ENCODE measurements at regions not wholly inside any gene's neighbourhood (a gene's known extent, or its start where the extent isn't known, plus 50 kb on each side); places are given as distances from the start of the nearest gene placed in this dataset.

DNA sequence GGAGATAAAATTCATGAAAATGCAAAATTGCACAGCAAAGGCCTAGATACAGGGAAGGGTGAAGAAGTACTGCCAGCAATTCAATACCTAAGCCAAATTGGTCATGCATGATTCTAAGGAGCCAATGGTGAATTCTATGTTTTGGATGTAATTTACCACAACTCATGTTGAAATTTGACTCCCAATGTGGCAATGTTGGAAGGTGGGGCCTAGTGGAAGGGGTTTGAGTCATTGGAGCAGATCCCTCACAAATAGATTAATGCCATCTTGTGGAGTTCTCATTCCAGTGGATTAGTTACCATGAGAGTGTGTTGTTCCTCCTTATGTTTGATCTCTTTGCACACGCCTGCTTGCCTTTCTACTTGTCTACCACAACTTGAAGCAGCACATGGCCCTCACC is 194.0 kb upstream of the ALG10 start:
- no peak for TF ChIP-seq EP300 (IDR thresholded peaks at IDR 0.05)
- no peak for TF ChIP-seq POLR2AphosphoS5 (IDR thresholded peaks at IDR 0.05)
- TF ChIP-seq POLR2A (IDR thresholded peaks at IDR 0.05; ENCODE audit: low read depth), result no peak
- TF ChIP-seq, protein P1, sequence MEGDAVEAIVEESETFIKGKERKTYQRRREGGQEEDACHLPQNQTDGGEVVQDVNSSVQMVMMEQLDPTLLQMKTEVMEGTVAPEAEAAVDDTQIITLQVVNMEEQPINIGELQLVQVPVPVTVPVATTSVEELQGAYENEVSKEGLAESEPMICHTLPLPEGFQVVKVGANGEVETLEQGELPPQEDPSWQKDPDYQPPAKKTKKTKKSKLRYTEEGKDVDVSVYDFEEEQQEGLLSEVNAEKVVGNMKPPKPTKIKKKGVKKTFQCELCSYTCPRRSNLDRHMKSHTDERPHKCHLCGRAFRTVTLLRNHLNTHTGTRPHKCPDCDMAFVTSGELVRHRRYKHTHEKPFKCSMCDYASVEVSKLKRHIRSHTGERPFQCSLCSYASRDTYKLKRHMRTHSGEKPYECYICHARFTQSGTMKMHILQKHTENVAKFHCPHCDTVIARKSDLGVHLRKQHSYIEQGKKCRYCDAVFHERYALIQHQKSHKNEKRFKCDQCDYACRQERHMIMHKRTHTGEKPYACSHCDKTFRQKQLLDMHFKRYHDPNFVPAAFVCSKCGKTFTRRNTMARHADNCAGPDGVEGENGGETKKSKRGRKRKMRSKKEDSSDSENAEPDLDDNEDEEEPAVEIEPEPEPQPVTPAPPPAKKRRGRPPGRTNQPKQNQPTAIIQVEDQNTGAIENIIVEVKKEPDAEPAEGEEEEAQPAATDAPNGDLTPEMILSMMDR (IDR thresholded peaks at IDR 0.05), result no peak
- intact Hi-C loops (cut with DNase I), result no loop called here
- H3K27ac ChIP-seq (replicated peaks in 1 of 4), result no peak overlapping the region
- no peaks in the 10 kb centered on the region for H3K27me3 ChIP-seq
- H3K36me3 ChIP-seq, result no peaks in the 10 kb centered on the region
- H3K9me3 ChIP-seq, result no peaks in the 10 kb centered on the region
- 87% methylated on average over 1 of the region's 1 CpG for WGBS
- no peak overlapping the region for H3K4me3 ChIP-seq
- no peak for DNase-seq (ENCODE audit: extremely low spot score)
- no peaks in the 10 kb centered on the region for H3K4me1 ChIP-seq

DNA sequence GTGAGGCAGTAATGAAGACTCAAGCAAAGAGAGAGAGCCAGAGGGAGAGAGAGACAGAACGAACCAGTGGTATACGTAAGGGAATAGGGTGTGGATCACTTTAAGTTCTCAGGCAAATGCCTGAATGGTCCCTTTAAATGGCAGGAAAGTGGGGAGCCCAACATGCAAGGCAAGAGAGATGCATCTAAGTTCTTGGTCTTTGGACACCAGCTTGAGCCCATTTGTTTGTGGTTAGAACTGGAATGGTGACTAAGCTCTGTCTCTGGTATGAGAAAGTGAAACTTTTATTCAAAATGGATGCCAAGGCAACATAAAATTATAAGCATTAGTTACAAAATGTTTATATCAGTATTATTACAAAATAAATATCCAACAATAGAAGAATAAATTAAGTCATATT is 192.2 kb upstream of the ALG10 start:
- intact Hi-C loops (cut with DNase I), result no loop called here
- no peak overlapping the region for H3K4me3 ChIP-seq
- no peaks in the 10 kb centered on the region for H3K36me3 ChIP-seq
- no peaks in the 10 kb centered on the region for H3K9me3 ChIP-seq
- no peak for DNase-seq (ENCODE audit: extremely low spot score)
- H3K27ac ChIP-seq (replicated peaks in 1 of 4), result no peak overlapping the region
- no peaks in the 10 kb centered on the region for H3K4me1 ChIP-seq
- 66% methylated on average over 2 of the region's 2 CpGs for WGBS
- TF ChIP-seq, protein P1 (IDR thresholded peaks at IDR 0.05), result no peak
- TF ChIP-seq POLR2AphosphoS5 (IDR thresholded peaks at IDR 0.05), result no peak
- no peak for TF ChIP-seq EP300 (IDR thresholded peaks at IDR 0.05)
- no peak for TF ChIP-seq POLR2A (IDR thresholded peaks at IDR 0.05; ENCODE audit: low read depth)
- H3K27me3 ChIP-seq, result no peaks in the 10 kb centered on the region

DNA sequence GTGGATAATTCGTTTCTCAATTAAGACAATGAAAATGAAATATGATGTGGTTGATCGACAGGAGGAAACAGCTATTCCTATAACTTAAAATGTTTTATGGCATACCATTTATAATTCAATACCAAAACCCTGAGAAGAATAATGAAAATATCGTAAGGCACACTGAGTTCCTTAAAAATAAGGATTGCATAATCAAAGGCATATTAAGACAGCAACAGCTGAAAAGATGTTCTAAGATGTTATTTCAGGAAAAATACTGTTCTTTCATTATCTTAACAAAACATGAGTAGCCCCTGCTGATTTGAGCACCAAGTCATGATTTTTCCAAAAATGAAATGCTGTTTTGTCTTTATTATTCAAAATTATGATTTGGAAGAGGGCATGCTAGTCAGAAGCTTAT is 189.4 kb upstream of the ALG10 start:
- DNase-seq (ENCODE audit: extremely low spot score), result no peak
- 76% methylated on average over 3 of the region's 3 CpGs for WGBS
- TF ChIP-seq POLR2AphosphoS5 (IDR thresholded peaks at IDR 0.05), result no peak
- TF ChIP-seq, protein P1 (IDR thresholded peaks at IDR 0.05), result no peak
- TF ChIP-seq EP300 (IDR thresholded peaks at IDR 0.05), result no peak
- TF ChIP-seq POLR2A (IDR thresholded peaks at IDR 0.05; ENCODE audit: low read depth), result no peak
- no peak overlapping the region for H3K27ac ChIP-seq (replicated peaks in 1 of 4)
- H3K4me3 ChIP-seq, result no peak overlapping the region
- H3K4me1 ChIP-seq, result no peaks in the 10 kb centered on the region
- intact Hi-C loops (cut with DNase I), result no loop called here
- no peaks in the 10 kb centered on the region for H3K9me3 ChIP-seq
- H3K27me3 ChIP-seq, result no peaks in the 10 kb centered on the region
- no peaks in the 10 kb centered on the region for H3K36me3 ChIP-seq

DNA sequence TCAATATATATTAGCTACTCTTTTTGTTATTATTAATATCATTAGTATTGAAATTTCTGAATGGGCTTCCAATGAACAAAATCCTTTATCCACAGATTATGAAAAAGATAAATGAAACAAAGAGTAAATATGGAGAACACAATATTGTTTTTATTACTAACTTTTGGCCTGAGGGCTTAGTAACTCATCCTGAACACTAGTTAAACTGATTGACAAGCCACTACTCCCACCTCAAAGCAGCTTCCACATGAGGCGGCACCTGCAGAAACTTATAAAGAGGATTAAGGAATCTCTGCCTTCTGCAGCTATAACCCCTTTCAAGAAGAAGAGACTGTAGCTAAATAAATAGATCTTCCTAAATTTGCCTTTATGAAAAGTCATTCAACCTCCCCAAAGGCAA is 187.6 kb upstream of the ALG10 start:
- TF ChIP-seq, protein P1 (IDR thresholded peaks at IDR 0.05), result no peak
- TF ChIP-seq POLR2A (IDR thresholded peaks at IDR 0.05; ENCODE audit: low read depth) (no peak), EP300 (IDR thresholded peaks at IDR 0.05) (no peak), POLR2AphosphoS5 (IDR thresholded peaks at IDR 0.05) (no peak)
- Histone ChIP-seq H3K27me3 (no peaks in the 10 kb centered on the region), H3K4me3 (no peak overlapping the region), H3K36me3 (no peaks in the 10 kb centered on the region), H3K4me1 (no peaks in the 10 kb centered on the region), H3K9me3 (no peaks in the 10 kb centered on the region), H3K27ac (replicated peaks in 1 of 4) (no peak overlapping the region)
- WGBS, result 78% methylated on average over 1 of the region's 1 CpG
- DNase-seq (ENCODE audit: extremely low spot score), result no peak
- intact Hi-C loops (cut with DNase I), result no loop called here

DNA sequence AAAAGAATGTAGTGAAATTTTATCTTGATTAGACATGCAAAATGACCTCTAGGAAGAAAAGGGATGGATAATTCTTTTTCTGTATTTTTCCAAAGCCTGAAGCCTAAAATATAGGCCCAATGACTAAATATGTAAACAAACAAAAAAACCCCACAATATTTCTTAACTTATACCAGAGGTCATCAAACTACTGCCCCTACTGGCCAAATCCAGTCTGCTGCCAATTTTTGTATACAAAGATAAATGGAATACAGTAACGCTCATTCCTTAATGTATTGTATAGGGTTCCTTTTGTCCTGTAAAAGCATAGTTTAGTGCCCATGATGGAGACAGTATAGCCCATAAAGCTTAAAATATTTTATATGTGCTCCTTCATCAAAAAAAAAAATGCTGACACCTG is 145.7 kb upstream of the ALG10 start:
- H3K4me1 ChIP-seq, result no peaks in the 10 kb centered on the region
- DNase-seq (ENCODE audit: extremely low spot score), result no peak
- peaks cover 0 to 15% (median 8%) of the 10 kb centered on the region in 4 donors for H3K9me3 ChIP-seq
- TF ChIP-seq, protein P1 (IDR thresholded peaks at IDR 0.05), result no peak
- TF ChIP-seq POLR2A (IDR thresholded peaks at IDR 0.05; ENCODE audit: low read depth) (no peak), POLR2AphosphoS5 (IDR thresholded peaks at IDR 0.05) (no peak), EP300 (IDR thresholded peaks at IDR 0.05) (no peak)
- 87% methylated on average over 1 of the region's 1 CpG for WGBS
- no peak overlapping the region for H3K27ac ChIP-seq (replicated peaks in 1 of 4)
- H3K27me3 ChIP-seq, result no peaks in the 10 kb centered on the region
- intact Hi-C loops (cut with DNase I), result no loop called here
- H3K36me3 ChIP-seq, result no peaks in the 10 kb centered on the region
- no peak overlapping the region for H3K4me3 ChIP-seq

Measured in esophagus muscularis mucosa (tissue), 4 donors.